ENCODE measurements at regions not wholly inside any gene's neighbourhood (a gene's known extent, or its start where the extent isn't known, plus 50 kb on each side); places are given as distances from the start of the nearest gene placed in this dataset.

DNA sequence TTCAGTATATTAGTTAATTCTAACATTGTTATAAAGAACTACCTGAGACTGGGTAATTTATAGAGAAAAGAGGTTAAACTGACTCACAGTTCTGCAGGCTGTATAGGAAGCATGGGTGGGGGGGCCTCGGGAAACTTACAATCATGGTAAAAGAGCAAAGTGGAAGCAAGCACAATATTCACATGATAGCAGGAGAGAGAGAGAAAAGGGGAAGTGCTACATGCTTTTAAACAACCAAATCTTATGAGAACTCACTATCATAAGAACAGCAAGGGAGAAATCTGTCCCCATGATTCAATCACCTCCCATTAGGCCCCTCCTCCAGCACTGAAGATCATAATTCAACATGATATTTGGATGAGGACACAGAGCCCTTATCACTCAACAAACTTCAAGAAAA lies 324.9 kb downstream of the ZNF608 start:
- ChIA-PET RAD21 (ENCODE audit: low non-redundant PET in 1 of 2, low total read pairs in 2 of 2, uncharacterized antibody in 2 of 2, unreplicated experiment in 2 of 2) (no interaction called here), POLR2A (no interaction called here), CTCF (no interaction called here)
- Histone ChIP-seq H3K79me2 (ENCODE audit: insufficient read depth, low read length) (no peaks in the 10 kb centered on the region), H3K9me3 (ENCODE audit: control insufficient read depth in 1 of 2, insufficient read depth in 1 of 2, low read depth in 1 of 2, low read length in 2 of 2) (no peaks in the 10 kb centered on the region), H3K4me1 (ENCODE audit: control insufficient read depth in 1 of 2, insufficient read depth in 2 of 2, low read length in 2 of 2) (no peaks in the 10 kb centered on the region), H3K4me2 (ENCODE audit: low read length) (no peak overlapping the region), H2AFZ (ENCODE audit: low read depth, low read length, poor library complexity, severe bottlenecking) (no peak overlapping the region), H3K27me3 (ENCODE audit: insufficient read depth, low read length) (no peaks in the 10 kb centered on the region), H3K9me2 (ENCODE audit: insufficient read depth) (no peaks in the 10 kb centered on the region), H3K9ac (ENCODE audit: low read length) (no peak overlapping the region), H3K36me3 (ENCODE audit: control insufficient read depth in 1 of 2, insufficient read depth in 2 of 2, low read length in 2 of 2) (no peaks in the 10 kb centered on the region), H4K20me1 (ENCODE audit: insufficient read depth) (no peaks in the 10 kb centered on the region), H3K27ac (ENCODE audit: low read depth, low read length) (no peak overlapping the region), H3K4me3 (replicated peaks in 1 of 2; ENCODE audit: low read depth in 1 of 2, low read length in 2 of 2) (no peak overlapping the region)
- intact Hi-C loops (cut with micrococcal nuclease) = no loop called here
- BruUV-seq (replicated peaks) = no TSS peak
- TF ChIP-seq, protein P1, sequence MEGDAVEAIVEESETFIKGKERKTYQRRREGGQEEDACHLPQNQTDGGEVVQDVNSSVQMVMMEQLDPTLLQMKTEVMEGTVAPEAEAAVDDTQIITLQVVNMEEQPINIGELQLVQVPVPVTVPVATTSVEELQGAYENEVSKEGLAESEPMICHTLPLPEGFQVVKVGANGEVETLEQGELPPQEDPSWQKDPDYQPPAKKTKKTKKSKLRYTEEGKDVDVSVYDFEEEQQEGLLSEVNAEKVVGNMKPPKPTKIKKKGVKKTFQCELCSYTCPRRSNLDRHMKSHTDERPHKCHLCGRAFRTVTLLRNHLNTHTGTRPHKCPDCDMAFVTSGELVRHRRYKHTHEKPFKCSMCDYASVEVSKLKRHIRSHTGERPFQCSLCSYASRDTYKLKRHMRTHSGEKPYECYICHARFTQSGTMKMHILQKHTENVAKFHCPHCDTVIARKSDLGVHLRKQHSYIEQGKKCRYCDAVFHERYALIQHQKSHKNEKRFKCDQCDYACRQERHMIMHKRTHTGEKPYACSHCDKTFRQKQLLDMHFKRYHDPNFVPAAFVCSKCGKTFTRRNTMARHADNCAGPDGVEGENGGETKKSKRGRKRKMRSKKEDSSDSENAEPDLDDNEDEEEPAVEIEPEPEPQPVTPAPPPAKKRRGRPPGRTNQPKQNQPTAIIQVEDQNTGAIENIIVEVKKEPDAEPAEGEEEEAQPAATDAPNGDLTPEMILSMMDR (IDR thresholded peaks at IDR 0.05 in 2 of 3, conservative IDR thresholded peaks at IDR 0.05 in 1 of 3; ENCODE audit: borderline replicate concordance in 1 of 3, insufficient read depth in 1 of 3, low read depth in 2 of 3, low read length in 2 of 3) = no peak
- TF ChIP-seq TCF7L2 (IDR thresholded peaks at IDR 0.05; ENCODE audit: borderline replicate concordance, extremely low read depth, insufficient read depth, insufficient read length) = no peak
- TF ChIP-seq, protein P2, sequence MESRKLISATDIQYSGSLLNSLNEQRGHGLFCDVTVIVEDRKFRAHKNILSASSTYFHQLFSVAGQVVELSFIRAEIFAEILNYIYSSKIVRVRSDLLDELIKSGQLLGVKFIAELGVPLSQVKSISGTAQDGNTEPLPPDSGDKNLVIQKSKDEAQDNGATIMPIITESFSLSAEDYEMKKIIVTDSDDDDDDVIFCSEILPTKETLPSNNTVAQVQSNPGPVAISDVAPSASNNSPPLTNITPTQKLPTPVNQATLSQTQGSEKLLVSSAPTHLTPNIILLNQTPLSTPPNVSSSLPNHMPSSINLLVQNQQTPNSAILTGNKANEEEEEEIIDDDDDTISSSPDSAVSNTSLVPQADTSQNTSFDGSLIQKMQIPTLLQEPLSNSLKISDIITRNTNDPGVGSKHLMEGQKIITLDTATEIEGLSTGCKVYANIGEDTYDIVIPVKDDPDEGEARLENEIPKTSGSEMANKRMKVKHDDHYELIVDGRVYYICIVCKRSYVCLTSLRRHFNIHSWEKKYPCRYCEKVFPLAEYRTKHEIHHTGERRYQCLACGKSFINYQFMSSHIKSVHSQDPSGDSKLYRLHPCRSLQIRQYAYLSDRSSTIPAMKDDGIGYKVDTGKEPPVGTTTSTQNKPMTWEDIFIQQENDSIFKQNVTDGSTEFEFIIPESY (IDR thresholded peaks at IDR 0.05; ENCODE audit: extremely low read depth, insufficient replicate concordance, low read length) = no peak
- no peak for TF ChIP-seq RAD21 (IDR thresholded peaks at IDR 0.05; ENCODE audit: low read depth)
- TF ChIP-seq YY1 (IDR thresholded peaks at IDR 0.05; ENCODE audit: extremely low read depth, insufficient replicate concordance, low read depth, low read length) = no peak
- no peak for TF ChIP-seq EGR1 (IDR thresholded peaks at IDR 0.05; ENCODE audit: low read depth)
- TF ChIP-seq, protein P3, sequence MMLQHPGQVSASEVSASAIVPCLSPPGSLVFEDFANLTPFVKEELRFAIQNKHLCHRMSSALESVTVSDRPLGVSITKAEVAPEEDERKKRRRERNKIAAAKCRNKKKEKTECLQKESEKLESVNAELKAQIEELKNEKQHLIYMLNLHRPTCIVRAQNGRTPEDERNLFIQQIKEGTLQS (IDR thresholded peaks at IDR 0.05) = no peak
- TF ChIP-seq POLR2A (IDR thresholded peaks at IDR 0.05; ENCODE audit: borderline replicate concordance, extremely low read depth, insufficient read depth, insufficient read length) = no peak
- TF ChIP-seq POLR2AphosphoS5 (IDR thresholded peaks at IDR 0.05; ENCODE audit: low read depth, low read length) = no peak
- no peak for TF ChIP-seq SIN3A (IDR thresholded peaks at IDR 0.05; ENCODE audit: low read depth)
- no peak for TF ChIP-seq ELF1 (IDR thresholded peaks at IDR 0.05; ENCODE audit: borderline replicate concordance, low read depth)
- DNase-seq (ENCODE audit: low read depth, low spot score) = no peak
- ATAC-seq = no peak

Measured in HCT116 (cell line).